ENCODE measurements at regions not wholly inside any gene's neighbourhood (a gene's known extent, or its start where the extent isn't known, plus 50 kb on each side); places are given as distances from the start of the nearest gene placed in this dataset.

DNA sequence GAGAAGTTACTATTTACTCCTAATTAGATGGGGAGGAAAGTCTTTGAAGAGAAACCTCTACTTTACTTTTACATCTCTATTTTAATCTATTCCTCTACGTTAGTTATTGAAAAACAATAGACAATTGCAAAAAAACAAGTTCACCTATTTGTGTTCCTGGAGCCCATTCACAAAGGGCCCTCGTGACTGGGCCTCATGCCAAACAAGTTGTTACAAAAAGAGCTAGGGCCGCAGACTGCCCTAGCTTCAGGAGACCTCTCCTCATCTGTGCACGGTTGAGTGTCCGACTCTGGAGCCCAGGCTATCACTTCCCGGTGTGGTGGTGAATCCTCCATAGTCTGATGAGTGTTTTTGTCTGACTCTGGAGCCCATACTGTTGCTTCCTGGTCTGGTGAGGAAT, 190.9 kb downstream of the ZNF486 start:
- H3K4me2 ChIP-seq (ENCODE audit: insufficient read depth, low read length): no peak overlapping the region
- no peak for DNase-seq (ENCODE audit: insufficient read length, low spot score, missing footprints)
- no peak overlapping the region for H2AFZ ChIP-seq (ENCODE audit: low read length)
- no peaks in the 10 kb centered on the region for H3K9me3 ChIP-seq (ENCODE audit: low read depth, low read length)
- H3K4me3 ChIP-seq (ENCODE audit: insufficient read depth, low read length): no peak overlapping the region
- H3K36me3 ChIP-seq (ENCODE audit: insufficient read depth, low read length): no peaks in the 10 kb centered on the region
- no peaks in the 10 kb centered on the region for H3K4me1 ChIP-seq (ENCODE audit: insufficient read depth, low read length)
- TF ChIP-seq, protein P1, sequence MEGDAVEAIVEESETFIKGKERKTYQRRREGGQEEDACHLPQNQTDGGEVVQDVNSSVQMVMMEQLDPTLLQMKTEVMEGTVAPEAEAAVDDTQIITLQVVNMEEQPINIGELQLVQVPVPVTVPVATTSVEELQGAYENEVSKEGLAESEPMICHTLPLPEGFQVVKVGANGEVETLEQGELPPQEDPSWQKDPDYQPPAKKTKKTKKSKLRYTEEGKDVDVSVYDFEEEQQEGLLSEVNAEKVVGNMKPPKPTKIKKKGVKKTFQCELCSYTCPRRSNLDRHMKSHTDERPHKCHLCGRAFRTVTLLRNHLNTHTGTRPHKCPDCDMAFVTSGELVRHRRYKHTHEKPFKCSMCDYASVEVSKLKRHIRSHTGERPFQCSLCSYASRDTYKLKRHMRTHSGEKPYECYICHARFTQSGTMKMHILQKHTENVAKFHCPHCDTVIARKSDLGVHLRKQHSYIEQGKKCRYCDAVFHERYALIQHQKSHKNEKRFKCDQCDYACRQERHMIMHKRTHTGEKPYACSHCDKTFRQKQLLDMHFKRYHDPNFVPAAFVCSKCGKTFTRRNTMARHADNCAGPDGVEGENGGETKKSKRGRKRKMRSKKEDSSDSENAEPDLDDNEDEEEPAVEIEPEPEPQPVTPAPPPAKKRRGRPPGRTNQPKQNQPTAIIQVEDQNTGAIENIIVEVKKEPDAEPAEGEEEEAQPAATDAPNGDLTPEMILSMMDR (IDR thresholded peaks at IDR 0.05; ENCODE audit: extremely low read depth, low read depth, low read length): no peak
- no peaks in the 10 kb centered on the region for H3K79me2 ChIP-seq (ENCODE audit: insufficient read depth, low read length)
- no peak overlapping the region for H3K27ac ChIP-seq (ENCODE audit: low read depth, low read length)
- no peaks in the 10 kb centered on the region for H4K20me1 ChIP-seq (ENCODE audit: insufficient read depth, low read length)
- H3K27me3 ChIP-seq (ENCODE audit: insufficient read depth, low read length): no peaks in the 10 kb centered on the region

DNA sequence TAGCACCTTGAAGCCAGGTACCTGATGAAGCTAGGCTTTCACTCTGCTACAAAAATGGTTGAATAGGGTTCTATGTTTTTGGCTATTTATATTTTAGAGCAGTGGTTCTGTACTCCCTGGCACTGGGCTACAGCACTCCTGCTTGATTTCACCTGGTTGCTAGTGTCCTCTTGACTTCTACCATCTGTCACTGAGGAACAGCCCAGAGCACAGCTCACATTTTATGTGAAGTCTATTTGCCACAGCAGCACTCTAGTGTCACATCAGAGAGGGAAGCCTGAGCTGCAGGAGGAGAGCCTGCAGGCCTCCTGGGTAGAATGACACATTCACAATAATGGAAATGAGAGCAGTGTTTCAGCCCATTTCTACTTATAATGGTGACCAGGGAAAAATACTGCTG, 184.2 kb downstream of the ZNF486 start:
- TF ChIP-seq, protein P1 (IDR thresholded peaks at IDR 0.05; ENCODE audit: extremely low read depth, low read depth, low read length): no peak
- H3K79me2 ChIP-seq (ENCODE audit: insufficient read depth, low read length): no peaks in the 10 kb centered on the region
- no peak overlapping the region for H3K4me3 ChIP-seq (ENCODE audit: insufficient read depth, low read length)
- H3K27ac ChIP-seq (ENCODE audit: low read depth, low read length): no peak overlapping the region
- DNase-seq (ENCODE audit: insufficient read length, low spot score, missing footprints): no peak
- H2AFZ ChIP-seq (ENCODE audit: low read length): no peak overlapping the region
- H3K4me2 ChIP-seq (ENCODE audit: insufficient read depth, low read length): no peak overlapping the region
- H3K9me3 ChIP-seq (ENCODE audit: low read depth, low read length): no peaks in the 10 kb centered on the region
- no peaks in the 10 kb centered on the region for H3K36me3 ChIP-seq (ENCODE audit: insufficient read depth, low read length)
- H3K27me3 ChIP-seq (ENCODE audit: insufficient read depth, low read length): no peaks in the 10 kb centered on the region
- no peaks in the 10 kb centered on the region for H3K4me1 ChIP-seq (ENCODE audit: insufficient read depth, low read length)
- H4K20me1 ChIP-seq (ENCODE audit: insufficient read depth, low read length): no peaks in the 10 kb centered on the region

DNA sequence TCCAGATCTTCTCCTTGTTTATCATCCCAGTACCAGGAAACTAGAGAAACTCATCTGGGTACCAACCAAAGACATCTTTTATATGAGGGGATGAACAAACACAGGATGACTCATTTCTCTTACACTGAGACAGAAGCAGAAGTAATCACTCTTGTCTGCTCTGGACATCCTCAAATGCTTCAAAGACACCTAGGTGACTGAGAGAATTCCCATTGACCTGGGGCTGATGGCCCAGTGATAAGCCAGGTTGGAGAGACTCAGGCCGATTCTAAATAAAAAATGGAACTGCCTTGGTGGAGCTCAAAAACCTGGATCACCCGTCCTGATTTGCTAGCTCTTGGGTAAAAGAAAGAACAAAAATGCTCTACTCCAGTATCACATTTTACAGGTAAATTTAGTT, 182.2 kb downstream of the ZNF486 start:
- no peak overlapping the region for H3K4me3 ChIP-seq (ENCODE audit: insufficient read depth, low read length)
- H3K27ac ChIP-seq (ENCODE audit: low read depth, low read length): no peak overlapping the region
- H3K27me3 ChIP-seq (ENCODE audit: insufficient read depth, low read length): no peaks in the 10 kb centered on the region
- H3K9me3 ChIP-seq (ENCODE audit: low read depth, low read length): no peaks in the 10 kb centered on the region
- DNase-seq (ENCODE audit: insufficient read length, low spot score, missing footprints): no peak
- TF ChIP-seq, protein P1 (IDR thresholded peaks at IDR 0.05; ENCODE audit: extremely low read depth, low read depth, low read length): no peak
- no peak overlapping the region for H3K4me2 ChIP-seq (ENCODE audit: insufficient read depth, low read length)
- no peaks in the 10 kb centered on the region for H3K4me1 ChIP-seq (ENCODE audit: insufficient read depth, low read length)
- H3K79me2 ChIP-seq (ENCODE audit: insufficient read depth, low read length): no peaks in the 10 kb centered on the region
- H3K36me3 ChIP-seq (ENCODE audit: insufficient read depth, low read length): no peaks in the 10 kb centered on the region
- H4K20me1 ChIP-seq (ENCODE audit: insufficient read depth, low read length): no peaks in the 10 kb centered on the region
- no peak overlapping the region for H2AFZ ChIP-seq (ENCODE audit: low read length)

DNA sequence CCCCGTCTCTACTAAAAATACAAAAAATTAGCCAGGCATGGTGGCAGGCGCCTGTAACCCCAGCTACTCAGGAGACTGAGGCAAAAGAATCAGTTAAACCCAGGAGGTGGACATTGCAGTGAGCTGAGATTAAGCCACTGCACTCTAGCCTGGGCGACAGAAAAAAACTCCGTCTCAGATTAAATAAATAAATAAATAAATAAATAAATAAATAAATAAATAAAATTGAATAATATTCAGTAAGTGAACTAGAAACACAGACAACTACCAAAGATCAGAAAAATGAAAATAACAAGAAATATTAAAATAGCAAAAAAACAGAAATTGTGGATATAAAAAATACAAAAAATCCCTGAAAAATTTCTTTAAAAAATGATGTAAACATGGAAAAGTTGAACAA, 172.4 kb downstream of the ZNF486 start:
- no peak overlapping the region for H3K4me2 ChIP-seq (ENCODE audit: insufficient read depth, low read length)
- TF ChIP-seq, protein P1 (IDR thresholded peaks at IDR 0.05; ENCODE audit: extremely low read depth, low read depth, low read length): no peak
- no peaks in the 10 kb centered on the region for H3K4me1 ChIP-seq (ENCODE audit: insufficient read depth, low read length)
- H3K9me3 ChIP-seq (ENCODE audit: low read depth, low read length): no peaks in the 10 kb centered on the region
- no peaks in the 10 kb centered on the region for H4K20me1 ChIP-seq (ENCODE audit: insufficient read depth, low read length)
- H3K36me3 ChIP-seq (ENCODE audit: insufficient read depth, low read length): no peaks in the 10 kb centered on the region
- no peaks in the 10 kb centered on the region for H3K79me2 ChIP-seq (ENCODE audit: insufficient read depth, low read length)
- no peaks in the 10 kb centered on the region for H3K27me3 ChIP-seq (ENCODE audit: insufficient read depth, low read length)
- H2AFZ ChIP-seq (ENCODE audit: low read length): no peak overlapping the region
- H3K4me3 ChIP-seq (ENCODE audit: insufficient read depth, low read length): no peak overlapping the region
- no peak overlapping the region for H3K27ac ChIP-seq (ENCODE audit: low read depth, low read length)
- no peak for DNase-seq (ENCODE audit: insufficient read length, low spot score, missing footprints)

Measured in osteoblast (primary cell).